ENCODE measurements at regions not wholly inside any gene's neighbourhood (a gene's known extent, or its start where the extent isn't known, plus 50 kb on each side); places are given as distances from the start of the nearest gene placed in this dataset.
A peak's percentile ranks its signal among the peaks of the same experiment; 100 is the strongest.

GRCh38 chr12:126726481-126727217 lies 1540.3 kb upstream of the TMEM132C start:
- Histone ChIP-seq H3K27ac (ENCODE audit: poor library complexity, severe bottlenecking) (no peak overlapping the region), H3K4me3 (ENCODE audit: severe bottlenecking) (no peak overlapping the region), H3K4me1 (ENCODE audit: insufficient read depth, poor library complexity, severe bottlenecking) (no peaks in the 10 kb centered on the region), H3K36me3 (ENCODE audit: low read depth) (no peaks in the 10 kb centered on the region), H3K27me3 (ENCODE audit: insufficient read depth, poor library complexity, severe bottlenecking) (peaks cover 34% of the 10 kb centered on the region), H3K9me3 (ENCODE audit: severe bottlenecking) (no peaks in the 10 kb centered on the region)
- DNase-seq (ENCODE audit: low spot score) (no peak), ATAC-seq (ENCODE audit: low read depth) (peak; percentile 65)
- no peak for TF ChIP-seq CTCF (IDR thresholded peaks at IDR 0.05; ENCODE audit: poor library complexity, severe bottlenecking)

DNA sequence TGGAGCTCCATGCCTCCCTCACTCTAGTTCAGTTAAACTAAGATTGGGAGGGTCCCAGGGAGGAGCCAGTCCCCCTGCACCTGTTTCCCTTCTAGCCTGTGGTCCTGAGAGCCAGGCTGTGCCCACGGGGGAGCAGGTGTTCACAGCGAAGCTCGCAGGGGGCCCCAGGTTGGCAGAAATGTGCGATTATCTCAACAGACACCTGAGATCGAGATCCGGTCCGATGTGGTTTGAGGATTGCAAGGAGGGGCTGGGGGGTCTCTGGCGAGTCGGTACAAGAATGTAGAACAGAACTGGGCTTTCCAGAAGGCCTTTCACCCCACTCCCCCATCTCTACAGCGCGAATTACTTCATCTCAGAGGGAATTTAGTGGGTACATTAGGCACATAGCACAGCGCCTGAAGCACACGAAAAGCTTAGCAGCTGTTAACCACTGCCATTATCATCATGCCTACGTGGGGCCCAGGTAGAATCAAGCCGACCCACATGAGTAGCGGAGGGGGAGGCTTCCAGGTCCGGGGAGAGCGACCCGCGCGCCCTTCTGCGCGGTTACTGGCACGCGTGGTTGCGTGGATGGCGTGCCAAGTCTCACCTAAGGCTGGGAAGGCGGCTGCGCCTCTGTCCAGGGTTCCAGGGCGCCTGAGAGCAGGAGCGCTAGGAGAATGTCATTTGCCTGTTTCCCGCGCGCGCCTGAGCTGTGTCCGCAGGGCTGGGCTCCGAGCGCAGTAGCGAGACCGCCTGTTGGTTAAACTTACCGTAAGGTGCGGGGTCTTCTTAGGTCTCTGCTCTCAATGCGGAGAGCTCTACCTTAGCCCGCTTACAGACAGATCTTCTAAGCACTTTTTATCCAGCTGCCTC lies 1539.5 kb upstream of the TMEM132C start:
- no peaks in the 10 kb centered on the region for H3K9me3 ChIP-seq (ENCODE audit: severe bottlenecking)
- H3K36me3 ChIP-seq (ENCODE audit: low read depth), result no peaks in the 10 kb centered on the region
- peaks cover 34% of the 10 kb centered on the region for H3K27me3 ChIP-seq (ENCODE audit: insufficient read depth, poor library complexity, severe bottlenecking)
- DNase-seq (ENCODE audit: low spot score) (no peak), ATAC-seq (ENCODE audit: low read depth) (peak; percentile 46)
- H3K4me3 ChIP-seq (ENCODE audit: severe bottlenecking), result no peak overlapping the region
- H3K27ac ChIP-seq (ENCODE audit: poor library complexity, severe bottlenecking), result no peak overlapping the region
- TF ChIP-seq CTCF (IDR thresholded peaks at IDR 0.05; ENCODE audit: poor library complexity, severe bottlenecking), result no peak
- no peaks in the 10 kb centered on the region for H3K4me1 ChIP-seq (ENCODE audit: insufficient read depth, poor library complexity, severe bottlenecking)

DNA sequence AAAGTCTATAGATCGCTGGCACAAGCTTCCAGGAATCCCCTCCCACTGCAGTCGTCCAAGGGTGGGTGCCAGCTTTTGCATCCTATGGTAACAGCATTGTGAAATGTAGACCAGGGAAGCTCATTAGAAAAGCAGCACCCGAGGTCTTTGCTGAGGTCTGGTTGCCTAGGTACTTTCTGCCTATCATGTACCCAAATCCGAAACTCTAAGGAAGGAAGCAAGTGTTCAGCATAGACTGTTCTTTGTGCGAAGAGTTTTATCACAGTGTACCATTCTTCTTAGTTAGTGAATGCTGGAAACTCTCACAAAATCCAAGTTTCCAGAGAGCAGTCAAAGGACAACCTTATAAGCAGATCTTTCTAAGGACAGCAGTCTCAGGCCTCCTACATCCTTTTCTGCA lies 1532.7 kb upstream of the TMEM132C start:
- H3K4me3 ChIP-seq (ENCODE audit: severe bottlenecking), result no peak overlapping the region
- H3K9me3 ChIP-seq (ENCODE audit: severe bottlenecking), result no peaks in the 10 kb centered on the region
- TF ChIP-seq CTCF (IDR thresholded peaks at IDR 0.05; ENCODE audit: poor library complexity, severe bottlenecking), result no peak
- DNase-seq (ENCODE audit: low spot score) (no peak), ATAC-seq (ENCODE audit: low read depth) (no peak)
- H3K27me3 ChIP-seq (ENCODE audit: insufficient read depth, poor library complexity, severe bottlenecking), result no peaks in the 10 kb centered on the region
- no peaks in the 10 kb centered on the region for H3K36me3 ChIP-seq (ENCODE audit: low read depth)
- no peak overlapping the region for H3K27ac ChIP-seq (ENCODE audit: poor library complexity, severe bottlenecking)
- no peaks in the 10 kb centered on the region for H3K4me1 ChIP-seq (ENCODE audit: insufficient read depth, poor library complexity, severe bottlenecking)

GRCh38 chr12:126734710-126735109 lies 1532.3 kb upstream of the TMEM132C start:
- TF ChIP-seq CTCF (IDR thresholded peaks at IDR 0.05; ENCODE audit: poor library complexity, severe bottlenecking), result no peak
- Histone ChIP-seq H3K27ac (ENCODE audit: poor library complexity, severe bottlenecking) (no peak overlapping the region), H3K9me3 (ENCODE audit: severe bottlenecking) (no peaks in the 10 kb centered on the region), H3K27me3 (ENCODE audit: insufficient read depth, poor library complexity, severe bottlenecking) (no peaks in the 10 kb centered on the region), H3K36me3 (ENCODE audit: low read depth) (no peaks in the 10 kb centered on the region), H3K4me3 (ENCODE audit: severe bottlenecking) (no peak overlapping the region), H3K4me1 (ENCODE audit: insufficient read depth, poor library complexity, severe bottlenecking) (no peaks in the 10 kb centered on the region)
- DNase-seq (ENCODE audit: low spot score), result no peak
- no peak for ATAC-seq (ENCODE audit: low read depth)
